Liver (tissue), 8 donors: ENCODE measurements at regions not wholly inside any gene's neighbourhood (a gene's known extent, or its start where the extent isn't known, plus 50 kb on each side); places are given as distances from the start of the nearest gene placed in this dataset.

Experiments
- DNase-seq: peaks from one replicate; pipeline ENCODE4 v3.0.0-alpha.2; 2017; ENCODE audit warnings: low spot score
- H3K27ac ChIP-seq, 2 donors: one replicate each; pipeline ENCODE4 v1.7.0; 2013; ENCODE audit warnings: inconsistent platforms in 2 of 2, low read length in 2 of 2, control low read depth in 1 of 2, low read depth in 1 of 2, mild to moderate bottlenecking in 1 of 2
- H3K27me3 ChIP-seq, 4 donors: one replicate each; pipeline versions ENCODE4 v1.6.1 to v1.7.0; 2013; ENCODE audit warnings: low read length in 3 of 4, inconsistent platforms in 1 of 4, mild to moderate bottlenecking in 1 of 4, moderate library complexity in 1 of 4; ENCODE audit not compliant: control insufficient read depth in 4 of 4, insufficient read depth in 4 of 4
- H3K36me3 ChIP-seq, 4 donors: one replicate each; pipeline versions ENCODE4 v1.6.1 to v1.7.0; 2013; ENCODE audit warnings: low read length in 3 of 4, mild to moderate bottlenecking in 3 of 4, low read depth in 1 of 4, moderate library complexity in 1 of 4; ENCODE audit not compliant: control insufficient read depth in 4 of 4, insufficient read depth in 3 of 4
- H3K4me1 ChIP-seq, 4 donors: one replicate each; pipeline versions ENCODE4 v1.6.1 to v1.7.0; 2013; ENCODE audit warnings: low read length in 3 of 4, mild to moderate bottlenecking in 3 of 4, moderate library complexity in 1 of 4; ENCODE audit not compliant: control insufficient read depth in 4 of 4, insufficient read depth in 4 of 4
- H3K4me3 ChIP-seq, 3 donors: one replicate each; pipeline versions ENCODE4 v1.6.1 to v1.7.0; 2013; ENCODE audit warnings: low read length in 3 of 3, control low read depth in 1 of 3, low read depth in 1 of 3, mild to moderate bottlenecking in 1 of 3
- H3K9ac ChIP-seq, 2 donors: one replicate each; pipeline ENCODE4 v1.7.0; 2013; ENCODE audit warnings: low read length in 2 of 2, mild to moderate bottlenecking in 2 of 2, moderate library complexity in 2 of 2, control low read depth in 1 of 2, low read depth in 1 of 2
- H3K9me3 ChIP-seq, 4 donors: one replicate each; pipeline versions ENCODE4 v1.6.1 to v1.7.0; 2013; ENCODE audit warnings: low read length in 3 of 4; ENCODE audit not compliant: control insufficient read depth in 4 of 4
- CTCF ChIP-seq: fragments of 150-350 bp; IDR thresholded peaks from 2 replicates; pipeline ENCODE4 v1.5.1; 2017; ENCODE audit warnings: improper control_type of control experiment, low read depth, low read length; ENCODE audit not compliant: missing input control
- EGR1 ChIP-seq, 2 donors: IDR thresholded peaks; 2 replicates each; pipeline ENCODE4 v1.6.1; 2016 to 2018; ENCODE audit warnings: antibody characterized with exemption in 2 of 2, low read depth in 2 of 2
- FOXA1 ChIP-seq: IDR thresholded peaks from 2 replicates; pipeline ENCODE4 v1.6.1; 2016; ENCODE audit warnings: antibody characterized with exemption
- FOXA2 ChIP-seq: IDR thresholded peaks from 2 replicates; pipeline ENCODE4 v1.6.1; 2016; ENCODE audit warnings: antibody characterized with exemption
- GABPA ChIP-seq, 2 donors: IDR thresholded peaks in 1 of 2; conservative IDR thresholded peaks in 1 of 2; 2 replicates each; pipeline ENCODE4 v1.6.1; 2016; ENCODE audit warnings: antibody characterized with exemption in 2 of 2, mild to moderate bottlenecking in 1 of 2, moderate library complexity in 1 of 2
- HNF4A ChIP-seq, 2 donors: conservative IDR thresholded peaks; 2 replicates each; pipeline ENCODE4 v1.6.1; 2016; ENCODE audit warnings: antibody characterized with exemption in 2 of 2, mild to moderate bottlenecking in 2 of 2
- HNF4G ChIP-seq: IDR thresholded peaks from 2 replicates; pipeline ENCODE4 v1.6.1; 2016; ENCODE audit warnings: antibody characterized with exemption
- JUND ChIP-seq, 2 donors: IDR thresholded peaks; 2 replicates each; pipeline ENCODE4 v1.6.1; 2016; ENCODE audit warnings: antibody characterized with exemption in 2 of 2
- MAX ChIP-seq: IDR thresholded peaks from 2 replicates; pipeline ENCODE4 v1.6.1; 2016; ENCODE audit warnings: antibody characterized with exemption
- NR2F2 ChIP-seq: IDR thresholded peaks from 2 replicates; pipeline ENCODE4 v1.6.1; 2016; ENCODE audit warnings: antibody characterized with exemption
- RAD21 ChIP-seq, 2 donors: IDR thresholded peaks; 2 replicates each; pipeline ENCODE4 v1.6.1; 2016; ENCODE audit warnings: antibody characterized with exemption in 2 of 2, mild to moderate bottlenecking in 2 of 2
- REST ChIP-seq: IDR thresholded peaks from 2 replicates; pipeline ENCODE4 v1.6.1; 2016; ENCODE audit warnings: antibody characterized with exemption, mild to moderate bottlenecking
- RXRA ChIP-seq, 2 donors: IDR thresholded peaks; 2 replicates each; pipeline ENCODE4 v1.6.1; 2017 to 2018; ENCODE audit warnings: antibody characterized with exemption in 2 of 2, mild to moderate bottlenecking in 1 of 2
- SP1 ChIP-seq: IDR thresholded peaks from 2 replicates; pipeline ENCODE4 v1.6.1; 2018; ENCODE audit warnings: antibody characterized with exemption, mild to moderate bottlenecking
- TAF1 ChIP-seq: conservative IDR thresholded peaks from 2 replicates; pipeline ENCODE4 v1.6.1; 2016; ENCODE audit warnings: antibody characterized with exemption, mild to moderate bottlenecking
- YY1 ChIP-seq: IDR thresholded peaks from 2 replicates; pipeline ENCODE4 v1.6.1; 2016; ENCODE audit warnings: antibody characterized with exemption, mild to moderate bottlenecking
- ZBTB33 ChIP-seq: IDR thresholded peaks from 2 replicates; pipeline ENCODE4 v1.6.1; 2016; ENCODE audit warnings: antibody characterized with exemption
- WGBS: extraction: QIAGEN DNeasy Blood & Tissue Kit; methylation state at CpG from one replicate; pipeline ENCODE4 v1.1.7; 2013; 5-methylcytosine and 5-hydroxymethylcytosine counted together
- donor health status: healthy.
- donor health status: healthy.
- donor health status: healthy.
- donor health status: healthy.
- donor health status: healthy.

- TF ChIP-seq REST (no peak), SP1 (no peak), RXRA (IDR thresholded peaks at IDR 0.05) (no peak), HNF4A (conservative IDR thresholded peaks at IDR 0.05) (no peak)
Measured at GRCh38 chr10:131559450-131559911, 248.0 kb upstream of the TCERG1L start (continued).

- TF ChIP-seq RAD21 (IDR thresholded peaks at IDR 0.05): no peak
- H3K27me3 ChIP-seq: peaks cover 0 to 13% (median 2%) of the 10 kb centered on the region in 4 donors
- DNase-seq: peak; percentile 4
- H3K27ac ChIP-seq: no peak overlapping the region
- H3K4me3 ChIP-seq: no peak overlapping the region
- H3K36me3 ChIP-seq: no peaks in the 10 kb centered on the region
- no peak overlapping the region for H3K9ac ChIP-seq
- 50% methylated on average over 8 of the region's 8 CpGs for WGBS
- no peaks in the 10 kb centered on the region for H3K4me1 ChIP-seq
- H3K9me3 ChIP-seq: peaks cover 0 to 4% (median 1%) of the 10 kb centered on the region in 4 donors
Measured at GRCh38 chr10:131560166-131560565, 248.6 kb upstream of the TCERG1L start.

GRCh38 chr10:131560706-131561355 lies 249.3 kb upstream of the TCERG1L start:
- Histone ChIP-seq H3K9ac (no peak overlapping the region), H3K9me3 (peaks cover 0 to 5% (median 3%) of the 10 kb centered on the region in 4 donors), H3K27ac (no peak overlapping the region), H3K36me3 (no peaks in the 10 kb centered on the region), H3K4me3 (no peak overlapping the region), H3K27me3 (peaks cover 0 to 12% (median 2%) of the 10 kb centered on the region in 4 donors), H3K4me1 (no peaks in the 10 kb centered on the region)
- no peak for TF ChIP-seq HNF4G
- no peak for TF ChIP-seq TAF1
- TF ChIP-seq JUND (IDR thresholded peaks at IDR 0.05): no peak
- TF ChIP-seq GABPA (IDR thresholded peaks at IDR 0.05 in 1 of 2, conservative IDR thresholded peaks at IDR 0.05 in 1 of 2): no peak
- no peak for TF ChIP-seq RAD21 (IDR thresholded peaks at IDR 0.05)
- no peak for TF ChIP-seq YY1
- TF ChIP-seq REST: no peak
- no peak for TF ChIP-seq NR2F2
- no peak for TF ChIP-seq CTCF
- no peak for TF ChIP-seq FOXA1
- TF ChIP-seq RXRA (IDR thresholded peaks at IDR 0.05): no peak
- no peak for TF ChIP-seq MAX
- no peak for TF ChIP-seq ZBTB33
- no peak for TF ChIP-seq FOXA2
- TF ChIP-seq EGR1 (IDR thresholded peaks at IDR 0.05; ENCODE audit: low read depth in 2 of 2): no peak
- TF ChIP-seq HNF4A (conservative IDR thresholded peaks at IDR 0.05): no peak
- peak; percentile 14 for DNase-seq
- WGBS: 73% methylated on average over 15 of the region's 15 CpGs
